HG03108 (cell line): ENCODE measurements at regions not wholly inside any gene's neighbourhood (a gene's known extent, or its start where the extent isn't known, plus 50 kb on each side); places are given as distances from the start of the nearest gene placed in this dataset.

Experiments used
- ATAC-seq: cut with Tn5 transposase; IDR thresholded peaks from one replicate; pipeline ENCODE4 v1.9.1; 2021; ENCODE audit warnings: moderate library complexity; ENCODE audit not compliant: unreplicated experiment

- ATAC-seq: no peak
These were observed 665.9 kb downstream of the SQOR start for GRCh38 chr15:46300716-46301115.

GRCh38 chr15:46301291-46301690, 666.5 kb downstream of the SQOR start:
- ATAC-seq: no peak

- ATAC-seq: no peak
These were observed 667.0 kb downstream of the SQOR start for GRCh38 chr15:46301826-46302225.

DNA sequence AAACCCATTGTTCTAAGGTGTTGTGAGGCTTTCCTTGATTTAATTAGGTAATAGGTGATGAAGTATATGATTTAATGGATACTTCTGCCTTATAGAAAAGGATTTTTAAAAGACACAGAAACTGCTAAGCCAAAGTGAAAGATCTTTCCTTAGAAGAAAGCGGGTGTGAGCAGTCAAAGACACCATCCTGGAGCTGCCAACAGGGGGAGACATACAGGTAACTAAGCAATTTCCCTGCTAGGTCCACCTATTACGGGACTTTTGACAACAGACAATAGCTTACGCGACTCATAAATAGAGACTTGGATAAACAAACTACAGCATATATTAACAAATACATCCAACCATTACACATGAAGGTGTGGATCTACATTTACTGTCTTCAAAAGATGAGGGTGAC, 669.5 kb downstream of the SQOR start:
- no peak for ATAC-seq

- ATAC-seq: no peak
These were observed 672.9 kb downstream of the SQOR start for GRCh38 chr15:46307746-46308145.

DNA sequence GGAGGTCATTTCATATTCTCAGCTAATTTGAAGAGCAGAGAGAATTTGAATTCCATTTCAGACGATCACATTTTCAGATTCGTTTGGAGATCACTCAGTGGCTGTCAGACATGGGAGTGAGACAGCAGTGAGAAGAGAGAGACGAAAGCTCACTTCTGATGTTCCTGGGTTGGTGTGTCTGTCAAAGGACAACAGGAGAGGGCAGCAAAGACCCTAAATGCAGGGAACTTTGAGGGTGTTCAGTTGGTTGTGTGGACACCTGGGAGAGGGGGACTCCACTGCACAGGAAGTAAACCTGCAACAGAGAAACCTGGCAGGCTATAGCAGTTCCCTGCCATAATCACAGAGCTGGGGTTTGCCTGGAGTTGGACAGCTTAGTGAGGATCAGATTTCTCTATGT, 675.1 kb downstream of the SQOR start:
- no peak for ATAC-seq

DNA sequence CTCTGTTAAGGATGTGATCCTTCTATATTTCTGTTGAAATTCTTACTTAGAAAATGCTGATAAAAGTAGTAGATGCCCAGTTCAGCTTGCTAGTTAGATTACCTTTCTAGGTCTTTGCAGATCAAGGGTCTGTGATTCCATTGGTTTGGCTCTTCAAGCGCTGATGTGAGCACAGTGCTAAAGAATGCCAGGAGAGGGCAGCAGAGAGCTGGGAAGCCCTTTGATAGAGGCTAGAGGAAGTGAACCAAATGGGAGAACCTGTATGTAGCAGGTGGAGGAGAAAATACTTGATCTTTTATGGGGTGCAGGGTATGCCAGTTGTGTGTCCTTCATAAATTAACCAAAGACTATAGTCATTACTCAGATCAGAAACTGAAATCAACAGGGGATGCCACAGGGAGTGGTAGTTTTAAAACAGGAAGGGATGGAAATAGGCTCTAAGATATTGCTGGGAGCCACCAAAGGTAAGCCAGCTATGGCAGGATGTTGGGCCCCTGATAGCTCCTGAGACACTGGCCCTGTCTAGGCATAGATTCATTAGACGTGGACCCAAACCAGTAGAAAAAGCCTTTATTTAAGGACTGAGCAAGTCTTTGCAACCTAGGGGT, 677.4 kb downstream of the SQOR start:
- ATAC-seq: no peak

GRCh38 chr15:46315434-46315833, 680.6 kb downstream of the SQOR start:
- ATAC-seq: no peak

- no peak for ATAC-seq
These were observed 681.2 kb downstream of the SQOR start for GRCh38 chr15:46316024-46316423.

DNA sequence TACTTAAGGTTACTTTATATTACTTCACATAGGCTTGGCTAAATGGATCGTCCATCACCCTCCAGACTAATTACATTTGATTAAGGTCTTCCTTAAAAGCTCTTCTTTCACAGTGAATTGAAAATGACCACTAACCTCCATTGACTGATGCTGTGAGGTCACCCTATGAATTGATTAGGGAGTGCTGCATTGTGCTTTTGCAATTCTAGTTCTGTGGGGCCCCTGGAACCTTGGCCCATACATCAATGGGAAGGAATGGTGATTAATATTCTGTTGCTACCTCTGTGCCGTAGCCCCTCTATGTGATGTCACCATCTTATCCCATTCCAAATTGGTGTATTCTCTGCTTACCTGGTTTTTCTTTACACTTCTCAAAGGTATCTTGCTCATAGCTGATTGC, 682.2 kb downstream of the SQOR start:
- ATAC-seq: no peak

GRCh38 chr15:46322753-46323152, 687.9 kb downstream of the SQOR start:
- no peak for ATAC-seq

DNA sequence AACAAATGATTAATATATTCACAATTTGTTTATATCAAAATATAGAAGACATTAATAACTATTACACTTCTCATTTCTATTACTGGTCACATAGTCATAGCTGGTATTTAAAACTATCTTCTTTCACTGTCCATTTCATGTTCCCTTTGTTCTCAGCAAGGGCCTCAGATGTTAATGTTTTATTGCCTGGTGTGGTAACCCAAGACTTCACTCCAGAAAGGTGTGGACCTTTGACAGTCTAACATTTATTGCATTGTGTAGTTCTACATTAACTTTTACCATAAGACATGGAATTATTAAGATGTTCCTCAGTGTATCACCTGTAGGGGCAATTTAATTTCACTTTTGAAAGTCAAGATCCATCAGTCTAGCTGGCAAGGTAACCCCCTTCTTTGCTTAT, 691.3 kb downstream of the SQOR start:
- no peak for ATAC-seq

DNA sequence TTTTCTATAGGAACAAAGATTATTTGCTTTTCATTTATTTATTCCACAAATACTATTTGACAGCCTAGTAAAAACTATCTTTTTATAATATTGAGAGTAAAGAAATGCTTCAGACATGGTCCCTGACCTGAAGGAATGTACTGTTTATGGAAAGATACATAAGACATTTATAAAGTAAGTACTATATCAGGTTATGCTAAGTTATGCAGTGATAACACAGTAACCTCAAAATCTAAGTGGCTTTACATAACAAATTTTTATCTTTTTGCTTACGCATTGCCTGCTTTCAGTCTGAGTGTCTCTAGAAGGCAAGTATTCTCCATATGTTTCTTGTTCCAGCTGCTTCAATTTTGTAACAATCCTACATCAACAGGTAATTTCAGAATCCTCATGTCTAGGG, 694.0 kb downstream of the SQOR start:
- ATAC-seq: no peak

GRCh38 chr15:46329876-46330275, 695.0 kb downstream of the SQOR start:
- ATAC-seq: no peak

- no peak for ATAC-seq
These were observed 696.7 kb downstream of the SQOR start for GRCh38 chr15:46331546-46331945.

DNA sequence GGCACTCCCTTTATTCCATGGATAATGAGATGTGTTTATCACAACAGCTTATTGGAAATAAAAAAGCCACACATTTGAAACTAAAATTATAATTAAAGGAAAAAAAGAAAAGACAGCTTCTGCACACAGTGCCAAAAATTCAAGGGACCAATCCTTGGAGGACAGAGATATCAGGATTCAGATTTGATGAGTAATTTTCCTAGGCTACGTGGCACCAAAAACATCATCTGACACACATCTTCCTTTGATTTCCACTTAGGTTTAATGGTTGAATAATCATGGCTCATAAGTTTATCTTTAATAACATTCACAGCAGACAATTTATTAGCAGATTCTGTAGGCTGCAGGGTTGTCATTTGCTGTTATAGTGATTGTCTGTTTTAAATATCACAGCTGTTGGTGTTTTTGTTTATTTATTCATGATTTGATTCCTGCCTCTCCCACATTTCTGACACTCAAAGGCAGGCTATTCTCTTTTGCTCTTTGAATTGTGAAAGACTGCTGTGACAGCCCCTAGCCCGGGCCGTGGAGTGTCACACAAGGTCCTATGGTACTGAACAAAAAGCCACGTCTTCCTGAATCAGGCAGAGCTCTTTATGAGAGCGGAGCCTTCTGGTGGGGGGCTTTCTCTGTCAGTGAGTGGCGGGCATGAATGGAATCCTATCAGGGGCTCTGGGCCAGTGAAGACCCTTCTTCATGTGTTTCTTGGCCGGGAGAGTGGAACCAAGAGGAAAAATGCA, 708.5 kb downstream of the SQOR start:
- ATAC-seq: no peak

GRCh38 chr15:46344115-46344724, 709.4 kb downstream of the SQOR start:
- ATAC-seq: no peak

DNA sequence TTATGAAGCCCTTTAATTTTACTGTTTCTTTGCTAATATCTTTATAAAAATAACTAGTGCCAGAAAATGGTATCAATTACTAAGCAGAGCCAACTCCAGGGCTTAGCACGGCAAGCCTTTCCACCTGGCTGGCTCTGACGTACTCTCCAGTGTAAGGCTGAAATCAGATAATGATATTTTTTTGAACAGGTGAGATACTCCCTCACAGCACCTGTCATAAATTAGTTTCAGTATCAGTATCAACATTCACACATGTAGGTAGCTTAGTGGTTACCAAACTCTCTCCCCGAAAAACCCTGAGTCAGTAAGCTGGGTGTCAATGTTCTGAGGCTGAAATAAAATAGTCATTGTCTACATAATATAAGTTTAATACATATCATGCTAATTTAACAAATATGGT, 710.1 kb downstream of the SQOR start:
- no peak for ATAC-seq

GRCh38 chr15:46354443-46354842, 719.6 kb downstream of the SQOR start:
- ATAC-seq: no peak

- ATAC-seq: no peak
These were observed 730.7 kb downstream of the SQOR start for GRCh38 chr15:46365572-46365971.

DNA sequence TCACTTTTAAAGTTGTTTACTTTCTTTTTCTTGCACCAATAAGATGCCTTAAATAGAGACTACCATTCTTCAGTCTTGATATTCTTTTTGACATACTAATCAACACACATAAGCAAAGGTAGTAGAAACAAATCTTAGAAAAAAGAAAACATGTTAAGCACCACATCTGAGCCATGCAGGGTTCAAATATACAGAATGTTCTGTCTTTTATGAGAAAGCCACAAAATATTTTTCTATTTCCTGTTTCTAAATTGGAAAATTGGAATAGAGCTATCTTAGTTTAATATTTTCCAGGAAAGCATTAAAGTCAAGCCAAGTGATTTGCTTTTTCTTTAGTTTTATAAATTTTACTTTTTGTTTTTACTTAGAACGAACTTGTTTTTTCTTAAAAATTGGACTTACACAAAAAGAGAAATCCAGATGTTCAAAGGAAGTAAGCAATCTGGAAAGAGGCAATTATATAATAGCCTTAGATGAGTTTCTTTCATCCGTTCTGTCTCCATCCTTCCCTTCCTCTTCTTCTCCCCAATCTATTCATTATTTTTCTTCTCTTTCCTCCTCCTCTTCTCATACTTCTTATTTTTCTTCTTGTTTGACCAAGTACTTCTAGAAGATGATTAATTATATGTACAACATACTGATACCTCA, 731.7 kb downstream of the SQOR start:
- no peak for ATAC-seq

DNA sequence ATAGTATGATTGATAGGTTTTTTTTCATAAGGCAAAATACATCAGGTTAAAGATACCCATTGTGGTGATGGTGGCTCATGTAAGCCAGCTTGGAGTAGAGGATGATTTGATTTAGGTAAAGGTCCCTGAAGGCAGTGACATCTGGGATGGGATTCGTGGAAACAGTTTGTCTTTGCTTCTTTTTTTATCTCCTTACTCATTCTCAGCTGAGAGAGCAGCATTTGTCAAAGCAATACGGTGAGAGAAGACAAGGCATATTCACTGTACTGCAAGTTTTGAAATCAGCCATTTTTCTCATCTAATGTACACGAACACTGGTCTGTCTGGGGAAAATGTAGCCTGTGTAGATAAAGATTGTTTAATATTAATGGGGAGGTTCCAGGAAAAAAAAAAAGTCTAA, 749.1 kb downstream of the SQOR start:
- ATAC-seq: no peak
